HG03095 (cell line): ENCODE measurements at regions not wholly inside any gene's neighbourhood (a gene's known extent, or its start where the extent isn't known, plus 50 kb on each side); places are given as distances from the start of the nearest gene placed in this dataset.

Source experiments
- ATAC-seq: cut with Tn5 transposase; IDR thresholded peaks from one replicate; pipeline ENCODE4 v1.9.1; 2021; ENCODE audit warnings: moderate library complexity; ENCODE audit not compliant: unreplicated experiment

GRCh38 chr13:82850644-82851043 is 1031.6 kb downstream of the SLITRK1 start:
- no peak for ATAC-seq

- ATAC-seq = no peak
Measured at GRCh38 chr13:82848766-82849165, 1033.5 kb downstream of the SLITRK1 start.

DNA sequence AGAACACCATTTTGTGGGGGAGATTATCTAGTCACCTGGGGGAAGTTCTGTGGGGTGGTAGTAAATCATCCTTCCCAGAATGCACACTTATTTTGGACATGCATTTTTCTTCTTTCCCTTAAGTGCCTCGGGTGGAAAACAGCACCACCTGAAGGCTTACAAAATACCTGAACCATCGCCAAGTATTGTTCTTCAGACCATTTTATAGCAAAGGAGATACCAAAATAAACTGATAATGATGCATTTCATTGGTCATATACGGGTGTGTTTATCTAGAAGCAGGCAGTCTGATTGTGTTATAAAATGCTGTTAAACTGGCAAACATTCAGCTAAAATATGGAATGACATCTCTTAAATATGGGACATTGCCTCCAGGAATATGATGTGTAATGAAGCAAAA is 1034.7 kb downstream of the SLITRK1 start:
- ATAC-seq = no peak

- ATAC-seq = no peak
Measured at GRCh38 chr13:82833923-82834322, 1048.4 kb downstream of the SLITRK1 start.

DNA sequence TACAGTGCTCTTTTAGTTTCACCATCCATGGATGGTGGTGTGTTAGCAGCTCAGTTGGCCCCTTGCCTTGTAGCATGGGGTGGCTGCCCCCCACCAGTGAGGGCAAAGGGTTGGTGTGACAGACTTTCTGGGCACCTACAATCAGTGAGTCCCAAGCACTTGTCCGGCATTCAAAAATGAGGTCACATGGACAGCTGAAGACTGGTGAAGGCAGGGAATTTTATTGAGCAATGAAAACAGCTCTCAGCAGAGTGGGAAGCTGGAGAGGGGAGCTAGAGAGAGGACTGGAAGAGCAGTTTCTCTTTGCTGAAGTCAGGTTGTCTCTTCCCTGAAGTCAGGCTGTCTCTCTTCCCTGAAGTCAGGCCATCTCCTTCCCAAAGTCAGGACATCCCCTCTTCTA is 1053.2 kb downstream of the SLITRK1 start:
- no peak for ATAC-seq

- no peak for ATAC-seq
Measured at GRCh38 chr13:82827724-82828123, 1054.5 kb downstream of the SLITRK1 start.

DNA sequence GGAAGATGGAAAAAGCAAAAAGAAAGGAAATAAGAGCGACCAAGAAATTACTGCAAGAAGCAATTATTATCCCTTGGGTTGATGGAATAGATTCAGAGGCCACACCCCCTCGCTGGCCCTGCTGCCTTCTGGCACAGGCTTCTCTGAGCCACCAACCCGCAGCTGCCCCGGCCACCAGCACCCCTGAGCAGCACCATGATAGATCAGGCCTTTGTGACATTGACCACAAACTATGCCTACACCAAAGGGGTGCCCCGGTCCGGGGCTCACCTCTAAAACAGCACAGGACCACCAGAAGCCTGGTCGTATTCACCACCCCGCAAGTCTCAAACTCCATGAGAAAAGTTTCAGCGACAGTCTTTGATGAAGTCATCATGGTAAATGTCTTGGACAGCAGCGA is 1059.3 kb downstream of the SLITRK1 start:
- ATAC-seq = no peak

DNA sequence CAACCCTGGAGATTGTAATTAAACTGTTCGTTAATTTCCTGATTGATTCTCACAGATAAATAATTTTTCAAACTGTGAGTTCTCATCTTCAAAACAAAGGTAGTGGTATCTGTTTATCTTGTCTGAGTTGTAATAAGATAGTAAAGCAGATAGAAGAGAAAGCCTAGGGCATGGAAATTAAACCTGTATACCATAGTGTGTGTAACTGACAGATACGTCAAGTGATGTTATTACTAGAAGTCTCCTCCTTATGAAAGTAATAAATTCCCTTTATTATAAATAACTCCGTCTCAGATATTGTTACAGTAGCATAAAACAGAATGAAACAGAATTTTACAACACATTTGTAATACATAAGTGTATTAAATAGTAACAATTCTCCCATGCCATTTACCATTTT is 1065.1 kb downstream of the SLITRK1 start:
- ATAC-seq = no peak

GRCh38 chr13:82815791-82816190 is 1066.5 kb downstream of the SLITRK1 start:
- ATAC-seq = no peak

- no peak for ATAC-seq
Measured at GRCh38 chr13:82803341-82803740, 1078.9 kb downstream of the SLITRK1 start.

DNA sequence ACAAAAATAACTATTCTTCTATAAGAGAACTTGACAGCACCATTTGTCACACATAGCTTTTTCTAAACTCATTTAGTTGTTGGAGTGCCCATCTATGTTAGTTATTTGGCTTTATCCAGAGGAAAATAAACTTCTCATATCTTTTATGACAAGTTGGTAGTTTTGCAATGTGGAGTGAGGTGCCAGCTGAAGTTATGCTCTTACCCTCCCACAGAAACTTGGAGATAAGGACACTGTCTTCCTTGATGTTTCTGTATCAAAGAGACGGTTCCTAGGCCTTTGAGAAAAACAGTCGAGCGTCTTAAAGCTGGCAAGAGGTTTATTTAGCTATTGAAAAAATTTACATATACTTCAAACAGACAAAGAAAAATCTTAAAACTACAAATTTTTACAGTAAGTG is 1079.7 kb downstream of the SLITRK1 start:
- no peak for ATAC-seq

- ATAC-seq = no peak
Measured at GRCh38 chr13:82800391-82800790, 1081.9 kb downstream of the SLITRK1 start.

- no peak for ATAC-seq
Measured at GRCh38 chr13:82797876-82798275, 1084.4 kb downstream of the SLITRK1 start.

GRCh38 chr13:82791035-82791434 is 1091.2 kb downstream of the SLITRK1 start:
- ATAC-seq = no peak

- no peak for ATAC-seq
Measured at GRCh38 chr13:82772816-82773215, 1109.5 kb downstream of the SLITRK1 start.

DNA sequence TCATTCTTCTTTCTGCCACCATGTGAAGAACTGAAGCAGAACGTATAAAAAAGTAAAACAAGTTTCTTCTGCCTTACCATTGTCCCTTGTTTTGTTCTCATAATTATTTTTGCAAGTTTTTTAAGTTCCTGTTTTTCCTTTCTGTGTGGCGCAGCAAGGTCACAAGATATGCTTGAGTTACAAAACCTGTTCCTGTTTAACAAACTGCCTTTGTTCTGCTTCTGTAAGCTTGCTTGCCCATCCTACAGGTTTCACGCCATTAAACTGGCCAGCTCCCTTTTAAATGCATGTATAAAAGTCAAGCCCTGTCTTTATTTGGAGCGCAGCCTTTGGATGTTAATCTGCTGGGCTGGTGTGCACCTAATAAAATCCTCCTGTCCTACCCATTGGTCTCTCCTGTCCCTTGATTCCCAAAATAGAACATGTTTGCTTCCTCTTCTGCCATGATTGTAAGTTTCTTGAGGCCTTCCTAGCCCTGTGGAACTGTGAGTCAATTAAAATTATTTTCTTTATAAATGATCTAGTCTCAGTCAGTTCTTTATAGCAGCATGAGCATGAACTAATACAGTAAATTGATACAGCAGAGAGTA is 1115.4 kb downstream of the SLITRK1 start:
- no peak for ATAC-seq

- no peak for ATAC-seq
Measured at GRCh38 chr13:82758044-82758443, 1124.2 kb downstream of the SLITRK1 start.

GRCh38 chr13:82751206-82751605 is 1131.1 kb downstream of the SLITRK1 start:
- ATAC-seq = no peak

DNA sequence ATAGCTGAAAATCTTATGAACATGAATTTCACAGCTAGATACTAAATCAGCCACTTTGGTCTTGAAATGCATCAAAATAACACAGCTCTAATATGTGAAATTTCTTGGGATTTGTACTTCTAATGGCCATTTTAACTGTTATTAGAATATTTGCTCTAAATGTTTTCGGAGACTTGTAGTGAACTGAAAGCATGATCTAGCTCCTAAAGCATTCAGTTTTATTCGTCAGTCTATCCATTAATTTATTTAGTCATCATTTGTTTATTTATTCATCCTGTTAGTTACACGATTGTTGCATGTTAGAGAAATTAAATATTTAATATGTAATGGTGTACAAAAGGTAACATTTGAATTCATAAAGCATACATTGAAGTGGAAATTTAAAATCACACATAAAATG is 1132.7 kb downstream of the SLITRK1 start:
- ATAC-seq = no peak

GRCh38 chr13:82747958-82748357 is 1134.3 kb downstream of the SLITRK1 start:
- no peak for ATAC-seq

GRCh38 chr13:82747291-82747690 is 1135.0 kb downstream of the SLITRK1 start:
- no peak for ATAC-seq

GRCh38 chr13:82740442-82740841 is 1141.8 kb downstream of the SLITRK1 start:
- no peak for ATAC-seq

- no peak for ATAC-seq
Measured at GRCh38 chr13:82739881-82740280, 1142.4 kb downstream of the SLITRK1 start.
